CD4-positive, alpha-beta T cell (primary cell): ENCODE measurements at regions not wholly inside any gene's neighbourhood (a gene's known extent, or its start where the extent isn't known, plus 50 kb on each side); places are given as distances from the start of the nearest gene placed in this dataset.

ENCODE experiments used
- ATAC-seq: fragments of 200-7000 bp; cut with Tn5 transposase; one replicate; pipeline ENCODE4 v1.10.0; 2022; ENCODE audit warnings: mild to moderate bottlenecking; ENCODE audit not compliant: poor library complexity
- CTCF ChIA-PET: fragments of 350-600 bp; sonication (Branson Sonifier 250); formaldehyde crosslinking; loops from one replicate; lab custom pipeline; 2021; ENCODE audit warnings: antibody characterized with exemption, inconsistent platforms; lab: Charles Lee
- POLR2A ChIA-PET: fragments of 350-600 bp; sonication (Branson Sonifier 250); formaldehyde crosslinking; loops from one replicate; lab custom pipeline; 2021; ENCODE audit warnings: antibody characterized with exemption, inconsistent platforms; lab: Charles Lee
- DNase-seq, 14 experiments: peaks; one replicate each; pipeline ENCODE4 v3.0.0-alpha.2; 2013 to 2020; ENCODE audit warnings: mixed read lengths in 2 of 14
- H3K27ac ChIP-seq, 2 donors: one replicate each; pipeline versions ENCODE4 v1.5.1 to v1.7.0; 2013; ENCODE audit warnings: low read length in 2 of 2, low read depth in 1 of 2, mild to moderate bottlenecking in 1 of 2
- H3K27me3 ChIP-seq, 2 experiments: 1 replicate in 1 of 2; 2 replicates in 1 of 2; pipeline versions ENCODE4 v1.6.1 to v1.7.0; 2013; ENCODE audit warnings: low read length in 2 of 2, control low read depth in 1 of 2, mild to moderate bottlenecking in 1 of 2, moderate library complexity in 1 of 2; ENCODE audit not compliant: insufficient read depth in 2 of 2, control insufficient read depth in 1 of 2
- H3K36me3 ChIP-seq: one replicate; pipeline ENCODE4 v1.6.1; 2013; ENCODE audit warnings: low read length, control low read depth; ENCODE audit not compliant: insufficient read depth
- H3K4me1 ChIP-seq: one replicate; pipeline ENCODE4 v1.6.1; 2013; ENCODE audit warnings: low read length, control low read depth; ENCODE audit not compliant: insufficient read depth
- H3K4me3 ChIP-seq: one replicate; pipeline ENCODE4 v1.5.1; 2013; ENCODE audit warnings: mild to moderate bottlenecking, low read length, moderate library complexity
- H3K9me3 ChIP-seq, 2 experiments: 1 replicate in 1 of 2; 2 replicates in 1 of 2; pipeline versions ENCODE4 v1.6.1 to v1.7.0; 2013; ENCODE audit warnings: low read length in 2 of 2, mild to moderate bottlenecking in 2 of 2, control low read depth in 1 of 2, moderate library complexity in 1 of 2; ENCODE audit not compliant: control insufficient read depth in 1 of 2, insufficient read depth in 1 of 2
- H3K27ac Mint-ChIP-seq: one replicate; pipeline ENCODE4 v1.8.0; 2020; ENCODE audit warnings: mixed read lengths
- H3K27me3 Mint-ChIP-seq: one replicate; pipeline ENCODE4 v1.8.0; 2021; ENCODE audit warnings: mixed read lengths
- H3K36me3 Mint-ChIP-seq: one replicate; pipeline ENCODE4 v1.8.0; 2021; ENCODE audit warnings: low read depth, mixed read lengths
- H3K4me1 Mint-ChIP-seq: one replicate; pipeline ENCODE4 v1.8.0; 2021; ENCODE audit warnings: low read depth, mixed read lengths
- H3K4me3 Mint-ChIP-seq: one replicate; pipeline ENCODE4 v1.8.0; 2020; ENCODE audit warnings: mild to moderate bottlenecking, mixed read lengths
- H3K9me3 Mint-ChIP-seq: one replicate; pipeline ENCODE4 v1.8.0; 2020; ENCODE audit warnings: mixed read lengths
- CTCF ChIP-seq: fragments of 200-600 bp; IDR thresholded peaks from one replicate; pipeline ENCODE4 v1.8.0; 2022; ENCODE audit warnings: antibody characterized with exemption, mild to moderate bottlenecking
- intact Hi-C, 2 experiments: fragments of 100-400 bp; cut with DNase I in 1 of 2; cut with micrococcal nuclease in 1 of 2; formaldehyde crosslinking; loops; one replicate each; pipeline versions ENCODE4 v1.15.1 to v1.9.0; 2023 to 2025; cut with DNase I, micrococcal nuclease

DNA sequence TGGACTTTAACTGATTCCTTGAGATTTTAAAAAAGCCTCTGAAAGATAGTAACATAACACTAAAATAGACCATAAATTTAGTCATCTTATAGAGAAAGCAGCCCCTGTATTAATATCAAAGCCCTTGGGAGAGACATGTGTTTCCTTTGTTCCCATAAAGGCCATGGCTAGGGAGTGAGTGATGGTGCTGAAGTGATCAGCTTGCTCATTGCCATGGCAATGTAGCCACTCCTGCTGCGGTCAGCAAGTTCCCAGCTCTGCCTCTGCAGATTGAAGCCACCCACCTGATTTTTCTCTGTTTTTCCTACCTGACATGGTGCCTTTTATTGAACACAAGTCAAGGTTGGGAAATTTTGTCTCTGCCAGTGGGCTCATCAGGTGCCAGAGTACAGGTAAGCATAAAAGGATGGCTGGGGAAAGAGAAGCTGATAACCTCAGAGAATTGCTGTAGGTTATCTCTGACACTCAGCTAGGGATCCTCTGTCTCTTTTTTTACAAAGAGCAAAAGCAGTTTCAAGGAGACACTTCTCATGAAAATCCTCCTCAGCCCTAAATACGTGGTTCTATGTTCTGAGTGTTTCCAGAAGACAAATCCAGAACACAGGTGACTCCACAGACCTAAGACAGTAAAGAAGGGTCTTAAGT is 296.3 kb upstream of the NMUR2 start:
- H3K36me3 ChIP-seq = no peaks in the 10 kb centered on the region
- no peaks in the 10 kb centered on the region for H3K27me3 ChIP-seq
- no peak overlapping the region for H3K4me3 ChIP-seq
- Mint-ChIP-seq H3K36me3 (no peaks in the 10 kb centered on the region), H3K4me1 (no peaks in the 10 kb centered on the region), H3K27me3 (no peaks in the 10 kb centered on the region), H3K27ac (no peak overlapping the region), H3K4me3 (no peak overlapping the region), H3K9me3 (peaks cover 2% of the 10 kb centered on the region)
- intact Hi-C loops = no loop called here
- ChIA-PET CTCF (no interaction called here), POLR2A (no interaction called here)
- no peak overlapping the region for H3K27ac ChIP-seq
- no peaks in the 10 kb centered on the region for H3K4me1 ChIP-seq
- H3K9me3 ChIP-seq = no peaks in the 10 kb centered on the region
- TF ChIP-seq CTCF = no peak
- DNase-seq = no peak
- ATAC-seq = no peak

GRCh38 chr5:152704286-152704685 is 299.2 kb upstream of the NMUR2 start:
- Histone ChIP-seq H3K36me3 (no peaks in the 10 kb centered on the region), H3K27ac (no peak overlapping the region), H3K27me3 (no peaks in the 10 kb centered on the region), H3K4me3 (no peak overlapping the region), H3K4me1 (no peaks in the 10 kb centered on the region), H3K9me3 (no peaks in the 10 kb centered on the region)
- H3K27me3 Mint-ChIP-seq = no peaks in the 10 kb centered on the region
- no peaks in the 10 kb centered on the region for H3K4me1 Mint-ChIP-seq
- ChIA-PET POLR2A (no interaction called here), CTCF (no interaction called here)
- no peak for TF ChIP-seq CTCF
- H3K9me3 Mint-ChIP-seq = peaks cover 2% of the 10 kb centered on the region
- intact Hi-C loops = no loop called here
- DNase-seq (no peak), ATAC-seq (no peak)
- no peak overlapping the region for H3K4me3 Mint-ChIP-seq
- no peak overlapping the region for H3K27ac Mint-ChIP-seq
- no peaks in the 10 kb centered on the region for H3K36me3 Mint-ChIP-seq

GRCh38 chr5:152711801-152712388 is 306.8 kb upstream of the NMUR2 start:
- no peaks in the 10 kb centered on the region for H3K27me3 Mint-ChIP-seq
- no peak for TF ChIP-seq CTCF
- Histone ChIP-seq H3K4me1 (no peaks in the 10 kb centered on the region), H3K36me3 (no peaks in the 10 kb centered on the region), H3K4me3 (no peak overlapping the region), H3K27ac (no peak overlapping the region), H3K9me3 (no peaks in the 10 kb centered on the region), H3K27me3 (no peaks in the 10 kb centered on the region)
- ChIA-PET CTCF (no interaction called here), POLR2A (no interaction called here)
- ATAC-seq = no peak
- no peak overlapping the region for H3K4me3 Mint-ChIP-seq
- no peaks in the 10 kb centered on the region for H3K9me3 Mint-ChIP-seq
- intact Hi-C loops = no loop called here
- DNase-seq = no peak
- H3K27ac Mint-ChIP-seq = no peak overlapping the region
- no peaks in the 10 kb centered on the region for H3K36me3 Mint-ChIP-seq
- H3K4me1 Mint-ChIP-seq = no peaks in the 10 kb centered on the region
